GM10266 (cell line): ENCODE measurements at regions not wholly inside any gene's neighbourhood (a gene's known extent, or its start where the extent isn't known, plus 50 kb on each side); places are given as distances from the start of the nearest gene placed in this dataset.

Experiments used
- DNase-seq: peaks from one replicate; pipeline ENCODE4 v3.0.0; 2012; ENCODE audit errors: extremely low spot score
- TF ChIP-seq, protein P1 (sequence below): IDR thresholded peaks from 2 replicates; pipeline ENCODE4 v1.5.1; 2012; ENCODE audit warnings: mild to moderate bottlenecking, low read depth; ENCODE audit not compliant: control insufficient read depth, insufficient read depth; ENCODE audit errors: missing control alignments

DNA sequence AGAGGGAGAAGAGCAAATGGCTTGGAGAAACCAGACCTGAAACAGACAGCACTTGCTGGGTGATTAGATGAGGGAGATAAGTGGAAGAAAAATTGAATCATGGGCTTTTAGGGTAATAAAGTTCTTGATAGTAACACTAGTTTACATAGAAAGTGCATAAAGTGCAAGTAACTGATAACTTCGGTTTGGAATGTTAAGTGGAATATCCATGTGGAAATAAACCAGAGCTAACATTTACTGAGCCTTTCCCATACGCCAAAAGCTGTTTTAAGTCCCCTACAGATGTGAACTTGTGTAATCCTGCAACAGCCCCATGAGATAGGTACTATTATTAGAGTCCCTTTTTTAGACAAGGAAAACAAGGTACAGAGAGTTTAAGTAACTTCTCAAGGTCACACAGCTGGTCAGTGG is 77.1 kb upstream of the NUDT4 start:
- no peak for DNase-seq
- TF ChIP-seq, protein P1, sequence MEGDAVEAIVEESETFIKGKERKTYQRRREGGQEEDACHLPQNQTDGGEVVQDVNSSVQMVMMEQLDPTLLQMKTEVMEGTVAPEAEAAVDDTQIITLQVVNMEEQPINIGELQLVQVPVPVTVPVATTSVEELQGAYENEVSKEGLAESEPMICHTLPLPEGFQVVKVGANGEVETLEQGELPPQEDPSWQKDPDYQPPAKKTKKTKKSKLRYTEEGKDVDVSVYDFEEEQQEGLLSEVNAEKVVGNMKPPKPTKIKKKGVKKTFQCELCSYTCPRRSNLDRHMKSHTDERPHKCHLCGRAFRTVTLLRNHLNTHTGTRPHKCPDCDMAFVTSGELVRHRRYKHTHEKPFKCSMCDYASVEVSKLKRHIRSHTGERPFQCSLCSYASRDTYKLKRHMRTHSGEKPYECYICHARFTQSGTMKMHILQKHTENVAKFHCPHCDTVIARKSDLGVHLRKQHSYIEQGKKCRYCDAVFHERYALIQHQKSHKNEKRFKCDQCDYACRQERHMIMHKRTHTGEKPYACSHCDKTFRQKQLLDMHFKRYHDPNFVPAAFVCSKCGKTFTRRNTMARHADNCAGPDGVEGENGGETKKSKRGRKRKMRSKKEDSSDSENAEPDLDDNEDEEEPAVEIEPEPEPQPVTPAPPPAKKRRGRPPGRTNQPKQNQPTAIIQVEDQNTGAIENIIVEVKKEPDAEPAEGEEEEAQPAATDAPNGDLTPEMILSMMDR: no peak

- TF ChIP-seq, protein P1: no peak
- no peak for DNase-seq
These were observed 75.1 kb upstream of the NUDT4 start for GRCh38 chr12:93302331-93303229.

DNA sequence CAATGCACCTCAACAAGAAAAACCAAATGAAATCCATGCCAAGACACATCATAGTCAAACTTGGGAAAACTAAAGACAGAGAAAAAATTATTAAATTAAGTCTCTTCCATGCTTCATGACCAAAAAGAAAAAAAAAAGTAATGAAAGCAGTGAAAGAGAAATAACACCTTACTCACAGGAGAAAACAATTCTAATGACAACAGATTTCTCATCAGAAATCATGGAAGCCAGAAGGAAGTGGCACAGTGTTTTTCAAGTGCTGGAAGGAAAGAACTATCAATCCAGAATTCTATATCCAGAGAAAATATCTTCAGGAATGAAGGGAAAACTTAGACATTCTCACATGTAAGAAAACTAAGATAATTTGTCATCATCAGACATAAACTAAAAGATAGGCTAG is 71.1 kb upstream of the NUDT4 start:
- no peak for DNase-seq
- TF ChIP-seq, protein P1: no peak

DNA sequence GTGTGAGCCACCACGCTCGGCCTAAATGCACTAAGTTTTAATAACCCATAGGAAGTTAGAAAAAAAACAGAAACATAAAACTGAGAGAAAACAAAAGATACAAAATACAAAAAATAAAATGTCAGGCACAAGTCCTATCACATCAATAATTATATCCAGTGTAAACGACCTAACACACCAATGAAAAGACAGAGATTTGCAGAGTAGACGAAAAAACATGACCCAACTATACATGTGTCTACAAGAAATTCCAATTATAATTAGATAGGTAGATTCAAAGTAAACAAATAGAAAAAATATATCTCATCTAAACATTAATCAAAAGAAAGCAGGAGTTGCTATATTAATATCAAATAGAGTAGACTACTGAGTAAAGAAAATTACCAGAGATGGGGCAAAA is 69.4 kb upstream of the NUDT4 start:
- TF ChIP-seq, protein P1: no peak
- no peak for DNase-seq

DNA sequence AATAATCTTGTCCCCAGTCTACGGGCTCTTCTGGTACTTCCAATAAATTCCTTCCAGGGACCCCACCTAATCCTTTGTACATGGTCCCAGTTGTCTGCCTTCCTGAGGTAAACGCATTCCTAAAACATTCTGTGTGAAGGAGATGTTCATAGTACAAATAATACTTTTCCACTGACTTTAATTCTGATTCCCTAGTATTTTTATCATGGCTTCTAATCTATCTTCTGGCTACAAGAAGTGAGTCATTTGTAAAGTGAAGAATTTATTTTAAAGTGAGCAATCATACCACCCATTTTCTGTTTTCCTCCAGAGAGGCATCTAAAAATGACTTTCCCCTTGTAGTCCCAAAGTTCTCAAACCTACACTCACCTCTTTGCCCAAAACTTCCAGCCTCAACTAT is 65.9 kb upstream of the NUDT4 start:
- TF ChIP-seq, protein P1: no peak

DNA sequence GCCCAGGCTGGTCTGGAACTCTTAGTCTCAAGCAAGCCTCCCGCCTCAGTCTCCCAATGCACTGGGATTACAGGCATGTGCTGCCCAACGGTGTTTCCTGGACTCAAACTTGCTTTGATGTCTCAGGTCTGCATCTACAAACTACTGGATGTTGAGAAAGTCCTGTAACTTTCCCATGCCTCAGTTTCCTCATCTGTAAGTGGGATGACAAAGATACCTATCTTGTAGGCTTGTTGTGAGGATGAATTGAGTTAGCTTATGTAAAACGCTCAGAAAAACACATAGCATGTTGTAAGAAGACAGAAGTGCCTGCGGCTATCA is 63.6 kb upstream of the NUDT4 start:
- TF ChIP-seq, protein P1: no peak

More for the DNA sequence above, 65.9 kb upstream of the NUDT4 start:
- no peak for DNase-seq

DNA sequence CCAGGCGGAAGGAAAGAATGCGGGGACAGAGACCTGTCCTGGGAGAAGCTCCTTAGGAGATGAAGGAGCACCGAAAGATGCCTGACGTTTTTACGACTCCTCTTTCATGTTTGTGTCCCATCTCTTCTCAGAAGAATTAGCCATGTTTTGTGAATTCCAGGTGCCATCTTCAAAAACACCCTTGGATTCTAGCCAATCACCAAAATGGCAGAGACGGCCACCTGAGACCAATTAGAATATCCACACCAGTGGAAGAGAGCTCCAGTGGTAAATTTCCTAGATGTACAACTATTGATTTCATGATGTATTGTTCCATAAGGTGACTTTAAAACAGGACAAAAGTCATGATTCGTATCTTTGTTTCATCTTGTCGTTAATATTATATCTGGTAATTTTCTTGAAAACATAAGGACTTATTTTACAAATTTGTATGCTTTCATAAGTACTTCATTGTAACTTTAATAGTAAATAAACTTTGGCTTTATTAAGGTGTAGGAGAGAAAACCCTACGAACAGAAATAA is 62.3 kb upstream of the NUDT4 start:
- TF ChIP-seq, protein P1: no peak
- DNase-seq: no peak

More for the DNA sequence above, 63.6 kb upstream of the NUDT4 start:
- no peak for DNase-seq
